ENCODE measurements at regions not wholly inside any gene's neighbourhood (a gene's known extent, or its start where the extent isn't known, plus 50 kb on each side); places are given as distances from the start of the nearest gene placed in this dataset.

- no peak for TF ChIP-seq HDAC2 (IDR thresholded peaks at IDR 0.05; ENCODE audit: borderline replicate concordance in 1 of 2, low read depth in 2 of 2, low read length in 2 of 2)
- TF ChIP-seq YY1 (IDR thresholded peaks at IDR 0.05; ENCODE audit: low read depth, low read length), result no peak
- no peak for TF ChIP-seq ASH2L (IDR thresholded peaks at IDR 0.05; ENCODE audit: low read length)
- no peak for TF ChIP-seq SUZ12 (IDR thresholded peaks at IDR 0.05; ENCODE audit: low read length)
Measured at GRCh38 chr15:39144051-39144450, 436.8 kb upstream of the THBS1 start (continued).
